ENCODE measurements at regions not wholly inside any gene's neighbourhood (a gene's known extent, or its start where the extent isn't known, plus 50 kb on each side); places are given as distances from the start of the nearest gene placed in this dataset.
"Not testable (repeated sequence)": the region's sequence is repeated elsewhere in the genome, so short reads cannot be mapped to it uniquely, and the experiment has no call there.

DNA sequence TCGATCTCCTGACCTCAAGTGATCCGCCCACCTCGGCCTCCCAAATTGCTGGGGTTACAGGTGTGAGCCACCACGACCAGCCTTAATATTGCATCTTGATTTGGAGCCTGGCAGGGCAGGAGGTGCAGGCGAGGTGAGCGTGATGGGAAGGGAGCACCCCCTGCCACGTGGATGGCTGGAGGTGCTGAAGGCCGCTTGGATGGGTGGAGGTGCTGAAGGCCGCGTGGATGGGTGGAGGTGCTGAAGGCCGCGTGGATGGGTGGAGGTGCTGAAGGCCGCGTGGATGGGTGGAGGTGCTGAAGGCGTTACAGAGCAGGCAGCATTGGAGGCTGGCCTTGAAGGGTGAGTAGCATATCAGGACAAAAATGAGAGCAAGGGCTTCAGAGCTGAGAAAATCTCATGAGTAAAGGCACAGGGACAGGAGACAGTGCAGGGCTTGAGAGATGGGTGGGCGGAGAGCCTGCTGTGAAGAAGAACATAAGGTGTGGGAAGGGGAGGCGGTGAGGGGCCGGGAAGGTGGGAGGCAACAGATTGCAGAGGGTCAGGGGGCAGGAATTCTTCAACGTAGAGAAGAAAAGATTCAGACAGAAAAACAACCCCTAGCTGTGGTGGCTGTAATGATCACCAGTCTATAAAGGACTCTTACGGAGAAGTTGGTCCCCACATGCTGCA lies 101.7 kb upstream of the SEC14L1 start:
- no peak for DNase-seq

GRCh38 chr17:77042476-77043231 lies 98.1 kb upstream of the SEC14L1 start:
- DNase-seq = no peak

GRCh38 chr17:77045441-77046041 lies 95.2 kb upstream of the SEC14L1 start:
- no peak for DNase-seq

GRCh38 chr17:77049440-77049839 lies 91.3 kb upstream of the SEC14L1 start:
- DNase-seq = no peak

GRCh38 chr17:77050901-77051300 lies 89.9 kb upstream of the SEC14L1 start:
- not testable (repeated sequence) for DNase-seq

- DNase-seq = no peak
Measured at GRCh38 chr17:77054936-77055335, 85.8 kb upstream of the SEC14L1 start.

GRCh38 chr17:77055453-77055852 lies 85.3 kb upstream of the SEC14L1 start:
- no peak for DNase-seq

DNA sequence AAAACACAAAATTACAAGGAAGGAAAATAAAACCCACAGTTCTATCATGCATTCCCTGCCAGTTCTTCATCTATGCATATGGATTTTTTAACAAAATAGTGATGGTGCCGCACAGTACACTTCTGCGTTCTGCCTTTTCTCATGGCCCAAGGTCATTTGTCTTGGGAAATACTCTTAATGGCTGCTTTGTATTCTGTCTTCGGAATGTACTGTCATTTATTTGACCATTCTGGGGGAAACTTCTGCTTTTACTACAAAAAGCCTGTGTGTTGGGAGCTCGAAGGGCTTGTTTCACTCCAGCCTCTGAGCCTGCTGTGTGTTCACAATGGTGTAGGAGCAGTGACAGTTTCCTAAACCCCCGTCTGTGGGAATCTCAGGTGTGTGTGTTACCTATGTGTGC lies 82.8 kb upstream of the SEC14L1 start:
- no peak for DNase-seq

- no peak for DNase-seq
Measured at GRCh38 chr17:77061669-77062068, 79.1 kb upstream of the SEC14L1 start.

- DNase-seq = no peak
Measured at GRCh38 chr17:77064598-77064997, 76.2 kb upstream of the SEC14L1 start.

GRCh38 chr17:77066165-77066564 lies 74.6 kb upstream of the SEC14L1 start:
- DNase-seq = no peak

DNA sequence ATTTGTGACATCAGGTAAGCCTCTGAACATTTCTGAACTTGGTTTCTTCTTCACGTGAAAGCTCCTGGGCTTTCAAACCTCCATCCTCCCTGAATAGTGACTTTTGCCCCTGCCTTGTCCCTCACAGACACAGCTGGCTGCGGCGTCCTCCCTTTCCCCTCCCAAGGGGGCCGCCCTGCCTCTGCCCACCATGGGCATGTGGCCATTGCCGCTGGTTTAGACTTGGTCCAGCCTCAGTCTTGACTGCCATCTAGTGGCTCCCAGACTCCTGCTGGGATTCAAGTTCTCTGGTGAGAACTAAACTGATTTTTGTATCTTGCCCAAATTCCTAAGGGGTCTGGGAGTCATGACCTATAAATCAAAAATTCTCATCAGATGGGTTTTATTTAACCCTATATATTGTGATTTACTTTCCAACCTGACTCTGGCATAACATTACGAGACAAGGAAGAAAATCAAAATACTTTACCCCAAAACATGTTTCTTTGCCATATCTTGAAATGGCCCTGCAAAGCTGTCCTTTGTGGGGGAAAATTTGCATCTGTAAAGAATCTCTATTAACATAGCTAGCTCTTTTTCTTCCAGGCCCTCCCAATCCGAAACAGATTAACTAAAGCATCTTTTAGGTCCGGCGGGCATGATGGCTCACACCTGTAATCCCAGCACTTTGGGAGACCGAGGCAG lies 73.9 kb upstream of the SEC14L1 start:
- peak; percentile 47 for DNase-seq

- DNase-seq = no peak
Measured at GRCh38 chr17:77068915-77069314, 71.9 kb upstream of the SEC14L1 start.

- no peak for DNase-seq
Measured at GRCh38 chr17:77070888-77071279, 69.9 kb upstream of the SEC14L1 start.

GRCh38 chr17:77071925-77072490 lies 68.8 kb upstream of the SEC14L1 start:
- no peak for DNase-seq

DNA sequence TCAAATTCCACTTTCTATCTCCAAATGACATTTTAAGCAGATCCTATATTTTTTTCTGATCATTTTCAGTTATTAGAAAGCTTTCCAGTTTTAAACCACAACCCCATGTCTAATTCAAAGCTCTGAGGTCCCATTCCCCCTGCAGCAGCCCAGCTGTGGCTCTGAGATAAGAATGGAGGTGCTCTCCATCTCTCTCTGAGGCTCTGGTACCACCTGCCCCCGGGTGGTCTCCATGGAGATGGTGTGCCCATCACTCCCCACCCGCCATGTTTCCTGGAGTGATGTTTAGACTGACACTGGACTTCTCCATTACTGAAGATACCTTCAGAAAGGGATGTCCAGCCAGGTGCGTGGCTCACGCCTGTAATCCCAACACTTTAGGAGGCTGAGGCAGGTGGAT lies 68.1 kb upstream of the SEC14L1 start:
- DNase-seq = no peak

DNA sequence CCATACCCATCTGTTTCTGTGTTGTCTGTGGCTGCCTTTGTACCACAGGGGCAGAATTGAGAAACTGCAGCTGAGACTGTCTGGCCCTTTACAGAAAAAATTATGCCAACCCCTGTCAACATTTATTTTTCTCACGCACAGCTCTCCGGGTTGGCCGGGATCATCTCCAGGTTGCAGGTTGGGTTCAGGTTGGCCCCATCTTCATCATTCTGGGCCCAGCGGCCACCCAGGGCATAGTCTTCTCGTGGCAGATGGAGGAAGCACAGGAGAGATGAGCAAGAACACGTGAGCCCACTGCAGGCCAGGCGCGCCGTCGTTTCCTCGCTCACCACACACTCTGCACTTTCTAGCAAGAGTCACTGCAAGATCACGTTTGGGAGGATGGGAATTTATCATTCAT lies 66.1 kb upstream of the SEC14L1 start:
- DNase-seq = no peak

GRCh38 chr17:77076124-77076830 lies 64.5 kb upstream of the SEC14L1 start:
- DNase-seq = no peak

GRCh38 chr17:77083531-77083930 lies 57.2 kb upstream of the SEC14L1 start:
- DNase-seq = no peak

- no peak for DNase-seq
Measured at GRCh38 chr17:77085926-77086432, 54.8 kb upstream of the SEC14L1 start.

DNA sequence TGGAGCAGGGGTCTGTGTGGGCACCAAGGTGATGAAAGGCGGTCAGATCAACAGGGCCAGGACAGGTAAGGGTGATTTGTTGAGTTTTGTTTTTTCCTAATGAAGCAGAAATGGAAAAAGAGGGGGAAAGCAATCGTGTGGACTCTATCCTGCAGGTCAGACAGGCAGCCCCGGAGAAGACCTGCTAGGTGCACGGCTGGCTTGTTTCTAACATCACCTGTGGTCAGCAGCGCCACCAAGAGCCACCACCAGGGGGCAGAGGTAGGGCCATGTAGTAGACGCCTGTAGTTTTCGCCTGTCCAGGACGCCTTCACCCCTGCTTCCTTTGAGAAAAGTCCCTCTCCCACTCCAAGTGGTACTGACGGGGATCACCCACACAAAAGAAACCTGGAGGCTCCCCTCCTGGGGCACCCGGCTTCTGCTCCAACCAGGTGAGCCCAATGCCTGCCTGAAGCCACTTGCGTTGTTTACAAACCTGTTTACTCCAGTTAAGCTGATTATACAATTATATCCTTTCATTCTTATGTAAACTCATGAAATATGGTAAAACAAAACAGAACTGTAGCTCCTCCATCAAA lies 54.2 kb upstream of the SEC14L1 start:
- peak; percentile 88 for DNase-seq
